NK-92 treated with Interleukin-12 subunit alpha and Interleukin-12 subunit beta, amount 100 ng/mL, for 24 hours (cell line): ENCODE measurements at regions not wholly inside any gene's neighbourhood (a gene's known extent, or its start where the extent isn't known, plus 50 kb on each side); places are given as distances from the start of the nearest gene placed in this dataset.

ENCODE experiments used
- DNase-seq: peaks from one replicate; lab custom pipeline; 2025; lab: John Stamatoyannopoulos, UW

DNA sequence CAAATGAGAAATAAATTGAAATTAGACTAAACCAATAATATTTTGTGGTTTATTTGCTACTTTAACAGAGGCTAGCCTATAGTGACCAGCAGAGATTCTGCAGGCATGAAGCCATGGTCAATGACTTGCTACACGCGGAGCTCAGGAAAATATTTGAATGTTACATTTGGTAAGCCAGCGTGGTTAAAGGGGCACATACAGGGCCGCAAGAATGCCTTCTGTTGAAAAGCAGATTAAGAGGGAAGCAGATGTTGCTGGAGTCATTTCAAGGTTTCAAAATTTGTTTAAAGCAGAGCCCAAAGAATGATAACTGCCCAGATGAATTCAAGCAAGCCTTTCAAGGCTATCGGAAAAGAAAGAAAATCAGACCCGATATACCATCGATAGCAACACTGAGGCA is 294.3 kb upstream of the MAN1A1 start:
- no peak for DNase-seq

DNA sequence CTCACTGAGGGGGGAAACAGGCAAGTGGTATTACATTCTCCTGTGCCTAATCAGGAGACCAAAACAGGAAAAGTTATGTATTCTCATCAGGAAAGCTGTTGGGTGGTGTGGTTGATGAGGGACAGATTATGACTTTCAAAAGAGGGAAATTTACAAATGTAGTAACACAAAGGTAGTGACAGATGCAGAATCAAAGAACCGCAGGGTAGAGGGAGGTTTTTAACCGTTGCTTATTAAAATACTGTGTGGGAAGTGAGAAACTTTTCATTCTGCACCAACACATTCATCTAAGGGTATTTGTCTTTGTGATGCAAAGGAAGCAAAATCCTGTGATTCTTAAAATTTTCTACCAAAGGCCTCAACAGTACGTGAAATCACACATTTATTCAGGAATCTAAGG is 288.2 kb upstream of the MAN1A1 start:
- no peak for DNase-seq

DNA sequence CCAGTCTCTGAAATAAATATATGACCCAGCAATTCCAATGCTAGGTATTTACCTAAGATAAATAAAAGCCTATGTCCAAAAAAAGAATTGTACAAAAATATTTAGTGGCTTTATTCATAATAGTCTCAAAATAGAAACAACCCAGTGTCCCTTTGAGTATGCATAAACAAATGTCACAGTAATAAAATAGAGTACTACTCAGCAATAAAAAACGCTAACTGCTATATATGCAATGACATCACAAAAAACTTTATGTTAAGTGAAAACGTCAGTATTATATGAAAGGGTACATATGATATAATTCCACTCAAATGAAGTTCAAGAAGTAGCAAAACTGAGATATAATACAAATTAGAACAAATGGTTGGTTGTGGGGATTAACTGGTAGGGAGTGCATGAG is 286.5 kb upstream of the MAN1A1 start:
- DNase-seq: no peak

DNA sequence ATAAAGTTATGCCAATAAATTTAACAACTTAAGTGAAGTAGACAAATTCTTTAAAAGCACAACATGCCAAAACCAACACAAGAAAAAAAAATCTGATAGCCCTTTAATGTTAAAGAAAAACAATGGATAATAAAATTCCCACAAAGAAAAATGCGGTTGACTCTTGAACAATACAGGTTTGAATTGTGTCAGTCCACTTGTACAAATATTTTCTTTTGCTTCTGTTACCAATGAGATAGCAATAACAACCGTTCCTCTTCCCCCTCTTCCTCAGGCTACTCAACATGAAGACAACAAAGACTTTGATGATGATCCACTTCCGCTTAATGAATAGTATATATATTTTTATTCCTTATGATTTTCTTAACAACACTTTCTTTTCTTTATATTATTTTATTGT is 283.9 kb upstream of the MAN1A1 start:
- DNase-seq: no peak

DNA sequence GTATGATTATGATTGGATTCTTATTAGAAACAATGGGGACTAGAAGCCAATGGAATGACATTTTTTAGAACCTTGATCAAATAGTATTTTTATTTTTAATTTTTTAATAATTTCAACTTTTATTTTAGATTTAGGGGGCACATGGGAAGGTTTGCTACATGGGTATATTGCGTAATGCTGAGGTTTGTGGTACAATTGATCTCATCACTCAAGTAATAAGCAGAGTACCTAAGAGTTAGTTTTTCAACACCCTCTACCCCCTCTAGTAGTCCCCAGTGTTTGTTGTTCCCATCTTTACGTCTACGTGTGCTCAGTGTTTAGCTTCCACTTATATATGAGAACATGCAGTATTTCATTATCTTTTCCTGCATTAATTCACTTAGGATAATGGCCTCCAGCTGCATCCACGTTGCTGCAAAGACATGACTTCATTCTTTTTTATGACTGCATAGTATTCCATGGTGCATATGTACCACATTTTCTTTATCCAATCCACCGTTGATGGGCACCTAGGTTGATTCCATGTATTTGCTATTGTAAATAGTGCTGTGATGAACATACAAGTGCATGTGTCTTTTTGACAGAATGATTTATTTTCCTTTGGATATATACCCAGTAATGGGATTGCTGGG is 281.1 kb upstream of the MAN1A1 start:
- no peak for DNase-seq

DNA sequence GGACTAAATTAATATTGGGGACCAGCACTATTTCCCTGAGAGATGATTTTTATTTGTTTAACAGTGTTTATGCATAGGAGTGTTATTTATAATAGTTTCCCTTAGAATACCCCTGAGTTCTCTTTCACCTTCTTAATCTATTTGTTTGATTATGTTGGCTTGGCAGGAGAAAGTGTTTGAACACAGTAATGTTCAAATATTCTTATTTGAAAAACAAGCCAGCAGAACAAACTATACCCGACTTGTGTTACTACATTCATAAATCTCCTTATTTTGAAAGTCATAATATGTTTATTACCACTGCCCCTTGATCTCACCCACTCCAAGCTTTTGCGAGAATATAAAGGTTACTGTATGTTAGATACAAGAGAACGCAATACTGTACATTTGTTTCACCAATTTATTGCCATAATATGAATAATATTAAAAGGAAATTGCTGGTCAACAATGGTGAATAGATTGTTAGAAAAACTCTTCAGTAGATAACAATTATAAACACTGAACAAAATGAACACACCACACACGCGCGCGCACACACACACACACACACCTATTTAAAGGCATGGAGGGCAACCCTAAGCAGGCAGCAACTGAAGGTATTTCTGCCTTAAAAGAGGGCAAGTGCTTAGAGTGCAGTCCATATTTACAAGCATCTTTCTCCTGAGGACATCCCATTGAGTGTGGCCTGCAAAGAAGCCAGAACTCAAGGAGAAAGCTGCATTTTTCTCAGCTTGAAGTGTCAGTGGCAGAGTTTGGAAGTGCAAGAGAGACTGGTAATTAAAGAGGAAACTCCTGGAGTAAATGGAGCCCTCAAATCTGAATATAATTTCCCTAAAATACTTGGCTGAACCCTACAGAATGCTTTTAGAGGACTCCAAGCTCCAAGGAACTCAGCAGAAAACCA is 279.4 kb upstream of the MAN1A1 start:
- no peak for DNase-seq

DNA sequence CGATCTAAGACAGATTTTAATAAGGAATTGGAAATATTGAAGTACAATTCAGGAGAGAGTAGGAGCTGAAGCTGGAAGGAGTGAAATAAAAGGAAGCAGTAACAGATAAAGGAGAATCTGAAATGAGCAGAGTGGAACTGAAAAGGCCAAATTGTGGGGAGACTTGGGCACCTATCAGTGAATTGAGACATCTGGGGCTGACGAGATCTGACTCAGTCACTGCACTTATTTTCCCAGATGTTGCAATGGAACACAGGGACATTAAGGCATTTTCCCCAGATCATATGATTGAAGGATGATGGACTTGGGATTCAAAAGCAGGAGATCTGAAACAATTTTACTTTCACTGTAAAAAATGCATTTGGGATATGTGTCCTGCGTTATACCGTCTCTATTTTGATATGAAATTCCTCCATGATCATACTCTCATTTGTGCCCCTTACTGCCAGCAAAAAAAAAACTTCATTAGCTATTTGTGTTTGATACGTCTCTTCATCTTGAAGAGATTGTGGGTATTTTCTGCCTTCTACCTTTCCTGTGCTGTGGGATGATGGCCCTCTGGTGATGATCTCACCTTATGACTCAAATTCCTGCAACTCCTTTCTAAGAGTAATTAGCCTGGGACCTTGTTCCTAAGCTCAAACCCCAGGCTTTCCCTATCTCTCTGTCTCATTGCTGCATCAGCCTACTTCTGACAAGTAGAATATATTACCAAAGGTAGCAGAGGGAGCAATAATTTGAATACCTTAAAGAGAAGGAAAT is 278.5 kb upstream of the MAN1A1 start:
- no peak for DNase-seq

DNA sequence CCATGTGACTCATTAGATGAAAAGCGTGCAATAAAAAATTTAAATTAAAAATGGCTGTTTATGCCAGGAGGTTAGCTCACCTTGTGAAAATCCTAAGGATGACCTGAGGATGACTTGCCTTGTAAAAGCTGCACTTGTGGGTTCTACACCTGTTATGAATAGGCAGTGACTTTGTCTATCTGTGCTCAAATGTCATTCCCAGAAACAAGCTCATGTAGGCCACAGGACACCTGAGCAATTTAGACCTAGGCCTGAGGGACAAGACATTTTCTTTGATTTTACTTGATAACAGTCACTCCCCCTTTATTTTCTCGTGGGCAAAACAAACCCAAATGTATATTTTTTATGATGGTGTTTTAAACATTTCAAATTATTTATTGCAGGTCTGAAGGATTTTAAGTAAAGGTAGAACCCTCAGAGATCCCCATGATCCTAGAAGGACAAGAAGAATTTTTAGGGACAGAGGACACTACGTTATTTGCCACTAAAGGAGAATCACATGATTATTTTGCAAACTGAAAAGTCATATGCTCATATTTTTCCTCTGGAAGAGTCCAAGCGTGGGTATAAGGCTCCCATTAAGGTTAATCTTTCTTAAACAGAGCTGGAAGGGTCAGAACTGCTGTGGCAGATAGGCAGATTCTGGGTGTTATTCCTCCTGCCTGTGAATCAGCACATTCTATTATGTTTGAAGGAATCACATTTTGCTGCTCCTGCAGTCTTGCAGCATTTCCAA is 277.5 kb upstream of the MAN1A1 start:
- DNase-seq: no peak

DNA sequence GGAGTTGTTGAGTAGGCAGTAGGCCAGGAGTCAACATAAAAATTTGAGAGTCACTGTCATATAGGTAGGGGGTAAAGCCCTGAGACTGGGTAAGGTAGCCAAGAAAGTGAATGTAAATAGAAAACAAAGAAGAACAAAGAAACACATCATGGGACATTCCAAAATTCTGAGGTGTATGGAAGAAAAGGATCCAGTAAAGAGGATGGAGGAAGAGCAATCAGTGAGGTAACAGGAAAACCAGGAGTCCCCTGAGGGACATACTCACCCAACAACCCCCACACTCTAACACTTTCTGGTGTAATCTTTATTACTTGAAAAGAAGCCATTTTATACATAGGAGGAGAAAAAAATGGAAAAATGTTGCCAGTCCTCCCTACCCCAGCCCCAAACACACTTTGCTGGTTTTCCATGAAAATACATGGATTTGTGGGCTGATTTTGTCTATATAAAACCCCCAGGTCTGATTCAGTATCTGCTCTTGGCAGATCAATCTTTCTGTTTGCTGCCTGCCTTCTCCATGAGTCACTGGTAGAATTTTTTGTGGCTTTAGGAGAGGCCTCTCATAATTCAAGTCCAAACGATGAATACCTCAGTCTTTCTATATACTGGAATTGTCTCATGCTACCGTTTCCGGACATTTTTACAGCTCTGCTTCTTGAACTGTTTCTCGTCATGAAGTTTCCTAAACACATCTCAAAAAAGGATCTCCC is 271.4 kb upstream of the MAN1A1 start:
- no peak for DNase-seq

DNA sequence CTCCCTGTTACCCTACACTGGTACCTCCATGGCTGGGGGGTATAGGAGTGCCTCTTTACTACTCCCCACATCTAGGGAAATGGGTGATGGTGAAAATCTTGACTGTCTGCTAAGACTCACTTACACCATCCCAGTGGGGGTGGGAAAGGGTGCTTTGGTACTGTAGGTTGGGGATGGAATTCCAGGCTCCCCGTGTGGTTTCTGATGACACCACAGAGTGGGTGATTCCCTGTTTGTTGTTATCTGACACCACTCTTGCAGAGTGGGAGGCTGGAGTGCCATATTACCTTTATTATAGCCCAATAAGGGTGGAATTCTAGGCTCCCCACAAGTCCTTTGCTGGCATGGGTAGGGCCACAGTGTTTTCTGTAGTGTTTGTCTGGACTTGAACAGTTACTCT is 264.6 kb upstream of the MAN1A1 start:
- no peak for DNase-seq

DNA sequence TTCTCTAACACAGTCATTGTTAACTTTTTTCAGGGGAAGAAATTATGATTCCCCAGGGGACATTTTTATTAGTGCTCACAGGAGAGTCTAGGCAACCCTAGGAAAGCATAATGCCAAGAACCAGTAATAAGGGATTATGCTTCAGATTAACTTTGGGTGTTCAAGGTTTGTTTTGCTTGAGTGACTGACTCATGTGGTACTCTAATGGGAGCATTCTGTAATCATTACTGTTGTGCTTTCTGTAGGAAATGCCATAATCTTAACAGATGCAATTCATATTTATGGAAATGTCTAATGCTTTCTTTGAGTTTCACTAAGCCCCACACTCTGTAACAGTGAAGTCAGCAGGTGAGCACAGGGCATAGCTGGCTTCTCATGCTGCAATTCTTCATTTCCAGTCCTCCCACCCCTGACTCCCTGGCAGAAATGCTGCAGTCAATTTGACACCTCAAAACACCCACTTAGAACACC is 263.4 kb upstream of the MAN1A1 start:
- no peak for DNase-seq

DNA sequence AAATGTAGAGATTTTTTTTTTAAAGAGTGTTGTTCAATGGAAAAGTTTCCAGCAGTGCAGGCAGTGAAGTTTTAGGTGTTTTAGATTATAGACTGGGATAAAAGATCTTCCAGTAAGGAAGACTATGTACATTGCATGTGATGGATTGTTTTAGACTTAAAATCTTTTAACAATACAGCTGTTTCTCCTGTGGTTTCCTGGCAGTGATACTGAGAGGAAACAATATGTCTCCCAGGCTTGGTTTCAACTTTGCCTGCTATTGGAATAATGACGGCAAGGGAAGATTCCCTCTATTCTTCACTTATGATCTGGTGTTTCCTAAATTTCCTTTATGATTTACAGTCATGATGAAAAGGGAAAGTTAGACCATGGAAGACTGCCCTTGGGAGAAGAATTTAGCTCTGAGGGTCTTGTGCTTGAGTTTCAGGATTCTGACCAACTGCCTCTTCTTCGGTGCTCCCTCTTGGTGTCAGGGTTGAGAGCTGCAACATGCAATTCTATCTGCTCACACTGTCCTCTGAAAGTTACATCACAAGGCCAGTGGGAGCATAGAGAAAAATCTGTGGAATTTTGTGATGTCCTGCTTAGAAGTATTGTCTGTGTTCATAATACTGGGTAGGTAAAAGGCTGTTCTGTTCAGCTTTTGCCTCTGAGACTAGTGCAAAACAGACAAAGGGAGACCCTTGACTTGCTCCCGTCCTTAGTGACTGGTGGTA is 262.8 kb upstream of the MAN1A1 start:
- DNase-seq: no peak

DNA sequence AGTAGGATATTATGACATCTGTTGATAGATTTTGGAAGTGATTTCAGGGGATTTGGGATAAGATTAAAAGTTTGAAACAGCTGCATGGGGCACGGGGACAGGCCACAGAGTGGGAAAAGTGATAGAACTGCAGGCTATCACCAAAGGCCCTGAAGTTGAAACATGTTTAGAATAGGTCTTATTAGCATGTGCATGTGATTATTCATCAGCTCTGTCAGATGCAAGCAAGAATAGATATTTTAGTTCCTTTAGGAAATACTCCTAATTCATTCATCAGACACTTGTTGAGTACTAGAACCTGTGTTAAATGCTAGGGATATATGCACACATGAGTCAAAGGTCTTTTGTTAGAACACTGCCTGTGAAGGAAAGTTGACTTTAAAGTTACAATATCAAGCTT is 261.2 kb upstream of the MAN1A1 start:
- DNase-seq: no peak

DNA sequence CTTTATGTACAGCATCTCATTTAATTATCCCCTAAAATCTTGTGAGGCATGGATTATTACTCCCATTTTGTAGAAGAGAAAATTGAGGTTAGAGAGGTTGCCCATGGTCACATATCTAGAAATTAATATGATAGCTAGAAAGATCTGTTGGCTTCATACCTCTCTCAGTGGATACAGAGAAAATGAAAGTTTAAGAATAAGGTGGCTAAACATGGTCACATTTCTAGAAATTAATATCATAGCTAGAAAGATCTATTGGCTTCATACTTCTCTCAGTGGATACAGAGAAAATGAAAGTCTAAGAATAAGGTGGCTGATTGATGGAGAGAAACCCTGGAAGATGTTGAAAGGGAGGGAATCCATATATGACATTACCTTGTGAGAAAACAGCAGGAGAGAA is 260.7 kb upstream of the MAN1A1 start:
- no peak for DNase-seq

DNA sequence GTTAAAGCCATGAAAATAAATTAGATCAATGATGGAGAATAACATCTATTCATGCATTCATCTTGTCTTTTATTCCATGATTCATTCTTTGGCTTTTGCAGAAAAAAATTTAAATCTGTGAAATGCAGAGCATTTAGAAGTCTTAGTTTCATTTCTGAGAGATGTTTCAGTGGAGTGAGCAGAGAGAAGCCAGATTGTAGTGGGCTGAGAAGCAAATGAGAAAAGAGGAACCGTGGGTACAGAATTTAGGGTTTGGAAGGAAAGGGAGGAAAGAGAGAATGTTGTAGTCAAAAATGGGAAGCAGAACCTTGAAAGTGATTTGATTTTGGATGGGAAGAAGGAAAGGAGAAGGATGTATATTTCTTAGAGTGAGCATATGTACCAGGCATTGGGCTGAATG is 260.3 kb upstream of the MAN1A1 start:
- DNase-seq: no peak

DNA sequence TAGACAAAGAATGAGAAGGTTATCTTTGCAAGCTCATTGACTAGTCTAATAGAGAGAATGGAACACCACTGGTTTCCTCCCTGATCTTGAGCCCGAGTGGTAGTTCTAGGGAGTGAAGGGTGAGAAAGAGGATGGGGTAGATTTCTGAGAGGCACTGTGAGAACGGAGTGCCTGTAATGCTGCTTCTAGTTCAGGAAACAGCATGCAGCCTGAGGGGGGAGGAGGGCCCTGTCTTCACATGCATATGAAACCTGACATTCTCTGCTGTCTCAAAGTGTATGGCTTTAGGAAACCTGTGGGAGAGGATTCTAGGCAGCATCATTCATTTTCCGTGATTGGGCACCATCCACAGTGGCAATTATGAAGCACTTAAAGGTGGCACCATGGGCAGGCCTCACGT is 259.4 kb upstream of the MAN1A1 start:
- no peak for DNase-seq

DNA sequence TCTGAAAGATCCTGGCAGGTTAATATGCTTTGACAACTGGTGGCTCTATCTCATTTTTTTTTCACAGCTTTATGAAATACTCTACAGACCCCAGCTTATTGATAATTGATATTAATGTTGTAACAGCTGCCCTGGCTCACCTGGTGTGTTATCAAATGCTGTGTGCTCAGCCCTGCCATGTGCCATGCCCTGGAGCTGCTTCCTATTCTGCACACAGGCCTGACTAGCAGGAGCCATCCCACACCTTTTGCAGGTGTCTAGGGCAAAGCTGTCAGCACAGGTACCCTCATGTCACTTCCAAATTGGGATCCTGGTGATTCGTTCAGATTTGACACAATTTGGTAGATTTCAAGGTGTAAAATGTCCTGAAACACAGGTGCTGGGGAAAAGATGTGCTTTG is 254.6 kb upstream of the MAN1A1 start:
- DNase-seq: no peak

DNA sequence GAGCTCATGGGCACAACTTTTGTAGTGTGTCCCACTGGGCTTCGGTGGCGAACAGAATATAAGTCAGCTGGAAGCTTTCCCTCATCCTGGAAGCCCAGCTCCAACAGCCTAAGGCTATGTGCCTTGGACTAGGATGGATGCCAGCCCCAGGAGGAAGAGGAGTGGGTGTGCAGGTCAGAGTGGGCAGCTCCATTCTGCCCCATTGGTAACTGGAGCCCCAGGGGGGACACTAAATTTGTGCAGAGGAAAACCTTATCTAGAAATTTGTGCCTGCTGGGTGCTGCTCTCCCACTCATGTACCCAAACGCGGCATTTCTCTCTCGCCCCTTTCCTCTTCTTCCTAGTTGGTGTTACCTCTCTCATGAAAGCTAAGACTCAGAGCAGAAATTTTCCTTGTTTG is 253.9 kb upstream of the MAN1A1 start:
- no peak for DNase-seq

DNA sequence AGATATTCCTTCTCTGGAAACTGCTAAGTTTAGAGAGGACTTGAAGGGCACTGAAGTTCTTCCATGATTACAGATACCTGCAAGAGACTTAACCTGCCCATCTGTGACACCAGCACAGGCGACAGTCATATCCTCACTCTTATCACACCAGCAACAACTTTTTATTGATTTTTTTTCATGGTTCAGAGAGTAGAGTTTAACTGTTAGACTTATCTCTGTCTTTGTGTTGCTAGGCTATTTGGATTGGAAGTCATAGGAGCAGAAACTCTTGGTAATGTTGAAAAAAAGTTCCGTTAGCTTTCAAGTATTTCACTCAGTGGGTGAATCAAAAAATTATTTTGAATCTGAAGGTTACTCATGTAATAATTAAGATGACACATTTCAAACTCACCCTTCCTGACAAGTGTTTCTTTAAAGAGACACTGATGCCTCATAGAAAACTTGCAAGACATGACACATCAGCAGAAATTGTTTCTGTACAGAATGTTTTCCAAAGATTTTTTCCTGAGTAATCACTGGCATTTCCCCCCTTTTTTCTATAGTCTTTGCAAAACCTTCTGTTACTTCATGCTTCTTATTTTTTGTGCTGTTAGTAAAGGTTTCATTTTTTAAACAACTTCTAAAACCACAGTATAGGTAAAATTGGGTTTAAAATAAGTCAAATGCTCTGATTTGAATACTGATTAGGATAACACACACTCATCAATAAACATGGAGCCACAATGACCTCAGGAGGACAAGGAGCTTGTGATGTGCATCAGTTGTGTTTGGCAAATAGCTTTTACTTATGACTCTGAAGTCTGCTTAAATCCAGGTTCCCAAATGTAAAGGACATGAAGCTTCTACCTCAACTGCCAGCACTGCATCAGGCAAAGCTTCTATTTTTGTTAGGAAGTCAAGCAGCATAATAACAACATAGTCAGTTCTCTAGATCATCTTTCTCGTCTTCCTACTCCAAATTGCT is 252.9 kb upstream of the MAN1A1 start:
- DNase-seq: no peak

DNA sequence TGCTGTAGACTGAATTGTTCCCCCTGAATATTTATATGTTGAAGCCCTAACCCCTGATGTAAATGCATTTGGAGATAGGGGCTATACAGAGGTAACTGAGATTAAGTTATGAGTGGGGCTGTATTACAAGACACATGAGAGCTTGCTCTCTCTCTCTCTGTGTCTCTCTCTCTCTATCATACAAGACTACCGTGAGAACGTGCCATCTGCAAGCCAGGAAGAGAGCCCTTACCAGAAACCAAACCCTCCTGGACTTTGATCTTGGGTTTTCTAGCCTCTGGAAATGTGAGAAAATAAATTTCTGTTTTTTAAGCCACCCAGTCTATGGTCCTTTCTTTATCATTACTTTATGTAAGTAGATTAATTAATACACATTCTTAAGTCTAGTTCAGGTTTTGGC is 249.3 kb upstream of the MAN1A1 start:
- DNase-seq: no peak
